Suprapubic skin (tissue), 4 donors: ENCODE measurements at regions not wholly inside any gene's neighbourhood (a gene's known extent, or its start where the extent isn't known, plus 50 kb on each side); places are given as distances from the start of the nearest gene placed in this dataset.

ENCODE experiments used
- CTCF ChIP-seq, 2 donors: fragments of 200-600 bp in 1 of 2; fragments of 450-650 bp in 1 of 2; sonication (generic) in 1 of 2; IDR thresholded peaks; one replicate each; pipeline ENCODE4 v1.5.1; 2016 to 2019; ENCODE audit warnings: antibody characterized with exemption in 2 of 2, mild to moderate bottlenecking in 1 of 2, moderate library complexity in 1 of 2
- EP300 ChIP-seq: sonication (generic); formaldehyde crosslinking; IDR thresholded peaks from one replicate; pipeline ENCODE4 v1.6.1; 2017; ENCODE audit warnings: antibody characterized with exemption
- POLR2A ChIP-seq, 2 donors: fragments of 450-650 bp; IDR thresholded peaks; one replicate each; pipeline ENCODE4 v1.6.1; 2017; ENCODE audit warnings: antibody characterized with exemption in 2 of 2, mild to moderate bottlenecking in 2 of 2, moderate library complexity in 2 of 2
- POLR2AphosphoS5 ChIP-seq, 3 donors: sonication (generic); formaldehyde crosslinking; IDR thresholded peaks; one replicate each; pipeline ENCODE4 v1.6.1; 2017; ENCODE audit warnings: antibody characterized with exemption in 3 of 3

- no peak for TF ChIP-seq POLR2A (IDR thresholded peaks at IDR 0.05)
- no peak for TF ChIP-seq CTCF (IDR thresholded peaks at IDR 0.05)
- no peak for TF ChIP-seq POLR2AphosphoS5 (IDR thresholded peaks at IDR 0.05)
- TF ChIP-seq EP300: no peak
Measured at GRCh38 chr6:131356161-131356560, 216.9 kb upstream of the ARG1 start.
